BLaER1 (cell line): ENCODE measurements at regions not wholly inside any gene's neighbourhood (a gene's known extent, or its start where the extent isn't known, plus 50 kb on each side); places are given as distances from the start of the nearest gene placed in this dataset.
"Not testable (repeated sequence)": the region's sequence is repeated elsewhere in the genome, so short reads cannot be mapped to it uniquely, and the experiment has no call there.

Source experiments
- H3K27ac ChIP-seq: shearing (Covaris generic); formaldehyde crosslinking; 2 replicates; pipeline ENCODE4 v1.8.1; 2022
- H3K27me3 ChIP-seq: shearing (Covaris generic); formaldehyde crosslinking; 2 replicates; pipeline ENCODE4 v1.8.1; 2022
- H3K36me3 ChIP-seq: shearing (Covaris generic); formaldehyde crosslinking; 2 replicates; pipeline ENCODE4 v1.8.1; 2022
- H3K4me1 ChIP-seq: shearing (Covaris generic); formaldehyde crosslinking; 2 replicates; pipeline ENCODE4 v1.8.1; 2022
- H3K4me2 ChIP-seq: shearing (Covaris generic); formaldehyde crosslinking; 2 replicates; pipeline ENCODE4 v1.8.1; 2022
- H3K4me3 ChIP-seq: shearing (Covaris generic); formaldehyde crosslinking; 2 replicates; pipeline ENCODE4 v1.8.1; 2022
- H3K9ac ChIP-seq: shearing (Covaris generic); formaldehyde crosslinking; 2 replicates; pipeline ENCODE4 v1.8.1; 2022
- H3K9me3 ChIP-seq: shearing (Covaris generic); formaldehyde crosslinking; 2 replicates; pipeline ENCODE4 v1.8.1; 2022
- H4K20me1 ChIP-seq: shearing (Covaris generic); formaldehyde crosslinking; 2 replicates; pipeline ENCODE4 v1.8.1; 2022
- Cebpa-rat ChIP-seq: shearing (Covaris generic); IDR thresholded peaks from 2 replicates; pipeline ENCODE4 v1.8.1; 2022

- no peak overlapping the region for H3K4me3 ChIP-seq
- H3K4me1 ChIP-seq = no peaks in the 10 kb centered on the region
- H3K36me3 ChIP-seq = no peaks in the 10 kb centered on the region
- no peak overlapping the region for H3K27ac ChIP-seq
- no peaks in the 10 kb centered on the region for H3K27me3 ChIP-seq
- no peak for TF ChIP-seq Cebpa-rat
- no peak overlapping the region for H3K9ac ChIP-seq
- no peak overlapping the region for H3K4me2 ChIP-seq
- H3K9me3 ChIP-seq = no peaks in the 10 kb centered on the region
- H4K20me1 ChIP-seq = no peaks in the 10 kb centered on the region
Observed at GRCh38 chr5:12099296-12099695, 195.1 kb upstream of the CTNND2 start.

GRCh38 chr5:12095808-12096281 lies 191.6 kb upstream of the CTNND2 start:
- H3K4me1 ChIP-seq = no peaks in the 10 kb centered on the region
- no peaks in the 10 kb centered on the region for H3K9me3 ChIP-seq
- no peaks in the 10 kb centered on the region for H4K20me1 ChIP-seq
- no peak overlapping the region for H3K9ac ChIP-seq
- H3K4me2 ChIP-seq = no peak overlapping the region
- no peak overlapping the region for H3K27ac ChIP-seq
- no peak overlapping the region for H3K4me3 ChIP-seq
- no peak for TF ChIP-seq Cebpa-rat
- H3K27me3 ChIP-seq = no peaks in the 10 kb centered on the region
- H3K36me3 ChIP-seq = no peaks in the 10 kb centered on the region

GRCh38 chr5:12093586-12093985 lies 189.3 kb upstream of the CTNND2 start:
- no peaks in the 10 kb centered on the region for H3K27me3 ChIP-seq
- H3K9me3 ChIP-seq = no peaks in the 10 kb centered on the region
- no peak overlapping the region for H3K27ac ChIP-seq
- H3K4me2 ChIP-seq = no peak overlapping the region
- no peaks in the 10 kb centered on the region for H3K4me1 ChIP-seq
- no peak overlapping the region for H3K9ac ChIP-seq
- TF ChIP-seq Cebpa-rat = no peak
- H3K4me3 ChIP-seq = no peak overlapping the region
- H3K36me3 ChIP-seq = no peaks in the 10 kb centered on the region
- H4K20me1 ChIP-seq = no peaks in the 10 kb centered on the region

GRCh38 chr5:12080761-12081160 lies 176.5 kb upstream of the CTNND2 start:
- Histone ChIP-seq H3K36me3 (no peaks in the 10 kb centered on the region), H3K9me3 (0 out of 2 replicates have a peak, but pooled peaks cover 6% of the 10 kb centered on the region), H3K4me3 (no peak overlapping the region), H3K27me3 (no peaks in the 10 kb centered on the region), H3K9ac (no peak overlapping the region), H3K4me1 (no peaks in the 10 kb centered on the region), H3K4me2 (no peak overlapping the region), H3K27ac (no peak overlapping the region), H4K20me1 (no peaks in the 10 kb centered on the region)
- TF ChIP-seq Cebpa-rat = no peak

GRCh38 chr5:12078286-12078685 lies 174.0 kb upstream of the CTNND2 start:
- not testable (repeated sequence) for H3K27ac ChIP-seq, H3K36me3 ChIP-seq, H3K9ac ChIP-seq, H3K4me3 ChIP-seq, H4K20me1 ChIP-seq, H3K4me1 ChIP-seq, H3K4me2 ChIP-seq, H3K27me3 ChIP-seq, H3K9me3 ChIP-seq

GRCh38 chr5:12073426-12073825 lies 169.2 kb upstream of the CTNND2 start:
- H3K36me3 ChIP-seq = no peaks in the 10 kb centered on the region
- no peak overlapping the region for H3K9ac ChIP-seq
- no peaks in the 10 kb centered on the region for H3K27me3 ChIP-seq
- no peak overlapping the region for H3K4me2 ChIP-seq
- no peaks in the 10 kb centered on the region for H3K4me1 ChIP-seq
- no peaks in the 10 kb centered on the region for H4K20me1 ChIP-seq
- no peaks in the 10 kb centered on the region for H3K9me3 ChIP-seq
- H3K4me3 ChIP-seq = no peak overlapping the region
- no peak overlapping the region for H3K27ac ChIP-seq
- TF ChIP-seq Cebpa-rat = no peak

- H3K9ac ChIP-seq = no peak overlapping the region
- H3K27ac ChIP-seq = no peak overlapping the region
- no peak overlapping the region for H3K4me3 ChIP-seq
- no peak for TF ChIP-seq Cebpa-rat
- no peaks in the 10 kb centered on the region for H3K36me3 ChIP-seq
- no peak overlapping the region for H3K4me2 ChIP-seq
- H3K4me1 ChIP-seq = no peaks in the 10 kb centered on the region
- no peaks in the 10 kb centered on the region for H3K9me3 ChIP-seq
- H3K27me3 ChIP-seq = no peaks in the 10 kb centered on the region
- no peaks in the 10 kb centered on the region for H4K20me1 ChIP-seq
Observed at GRCh38 chr5:12072441-12072840, 168.2 kb upstream of the CTNND2 start.

- Histone ChIP-seq H3K27ac (no peak overlapping the region), H3K36me3 (no peaks in the 10 kb centered on the region), H3K4me1 (no peaks in the 10 kb centered on the region), H3K4me2 (no peak overlapping the region), H3K4me3 (no peak overlapping the region), H3K27me3 (no peaks in the 10 kb centered on the region), H3K9me3 (no peaks in the 10 kb centered on the region), H3K9ac (no peak overlapping the region), H4K20me1 (no peaks in the 10 kb centered on the region)
- TF ChIP-seq Cebpa-rat = no peak
Observed at GRCh38 chr5:12071455-12071854, 167.2 kb upstream of the CTNND2 start.

GRCh38 chr5:12023614-12024241 lies 119.5 kb upstream of the CTNND2 start:
- Histone ChIP-seq H4K20me1 (no peaks in the 10 kb centered on the region), H3K27me3 (no peaks in the 10 kb centered on the region), H3K9ac (no peak overlapping the region), H3K4me3 (no peak overlapping the region), H3K36me3 (no peaks in the 10 kb centered on the region), H3K4me2 (no peak overlapping the region), H3K9me3 (peaks cover 20% of the 10 kb centered on the region), H3K4me1 (no peaks in the 10 kb centered on the region), H3K27ac (no peak overlapping the region)
- TF ChIP-seq Cebpa-rat = no peak

GRCh38 chr5:12022444-12022843 lies 118.2 kb upstream of the CTNND2 start:
- no peaks in the 10 kb centered on the region for H3K36me3 ChIP-seq
- no peak overlapping the region for H3K27ac ChIP-seq
- no peak overlapping the region for H3K9ac ChIP-seq
- H3K9me3 ChIP-seq = peaks cover 7% of the 10 kb centered on the region
- no peaks in the 10 kb centered on the region for H4K20me1 ChIP-seq
- H3K27me3 ChIP-seq = no peaks in the 10 kb centered on the region
- no peaks in the 10 kb centered on the region for H3K4me1 ChIP-seq
- no peak for TF ChIP-seq Cebpa-rat
- no peak overlapping the region for H3K4me3 ChIP-seq
- H3K4me2 ChIP-seq = no peak overlapping the region

GRCh38 chr5:12019306-12019705 lies 115.1 kb upstream of the CTNND2 start:
- Histone ChIP-seq H4K20me1 (no peaks in the 10 kb centered on the region), H3K27me3 (no peaks in the 10 kb centered on the region), H3K4me2 (no peak overlapping the region), H3K27ac (no peak overlapping the region), H3K36me3 (no peaks in the 10 kb centered on the region), H3K9me3 (no peaks in the 10 kb centered on the region), H3K4me3 (no peak overlapping the region), H3K9ac (no peak overlapping the region), H3K4me1 (no peaks in the 10 kb centered on the region)
- TF ChIP-seq Cebpa-rat = no peak
